ENCODE measurements at regions not wholly inside any gene's neighbourhood (a gene's known extent, or its start where the extent isn't known, plus 50 kb on each side); places are given as distances from the start of the nearest gene placed in this dataset.

DNA sequence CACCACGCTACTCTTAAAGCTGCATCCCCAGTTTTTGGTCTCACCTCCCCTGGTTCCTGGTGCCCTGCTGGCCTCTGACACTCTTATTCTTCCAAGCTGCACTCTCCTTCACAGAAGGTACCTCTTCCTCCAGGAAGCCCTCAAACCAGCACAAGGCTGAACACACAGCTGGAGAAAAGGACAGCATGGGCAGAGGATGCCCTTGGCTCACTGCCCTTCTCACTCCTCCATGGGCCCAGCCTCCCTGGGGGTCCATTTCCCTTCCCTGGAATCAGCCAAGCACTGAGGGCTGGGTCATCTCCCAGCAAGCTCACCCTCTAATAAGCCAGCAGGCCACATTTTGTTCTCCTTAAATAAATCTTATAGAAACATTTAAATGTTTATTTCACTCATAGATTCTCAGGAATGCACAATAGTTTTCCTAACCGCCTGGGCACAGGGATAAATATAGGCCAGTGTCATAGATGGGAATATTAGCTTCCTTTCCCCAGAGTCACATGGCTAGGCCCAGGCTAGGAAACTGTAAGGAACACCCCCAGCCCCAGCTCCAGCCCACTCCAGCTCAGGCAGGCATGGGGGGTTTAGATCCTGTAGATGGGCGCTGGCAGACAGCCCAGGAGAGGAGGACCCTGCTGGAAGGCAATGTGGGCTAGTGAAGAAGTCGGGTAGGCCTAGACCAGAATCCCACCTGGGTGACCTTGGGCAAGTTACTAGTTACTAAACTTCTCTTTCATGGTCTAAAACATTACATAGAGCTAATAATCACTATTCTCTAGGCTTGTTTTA is 51.5 kb downstream of the IRAG1 start:
- Histone ChIP-seq H3K27me3 (no peaks in the 10 kb centered on the region), H3K36me3 (no peaks in the 10 kb centered on the region), H3K4me1 (no peaks in the 10 kb centered on the region), H3K27ac (no peak overlapping the region), H3K9me3 (no peaks in the 10 kb centered on the region), H3K4me3 (replicated peaks in 1 of 3) (no peak overlapping the region)
- DNase-seq, result no peak
- intact Hi-C loops (cut with DNase I), result no loop called here
- WGBS, 2 donors, result 82 to 85% methylated on average over 4 of the region's 4 CpGs
- TF ChIP-seq, protein P1, sequence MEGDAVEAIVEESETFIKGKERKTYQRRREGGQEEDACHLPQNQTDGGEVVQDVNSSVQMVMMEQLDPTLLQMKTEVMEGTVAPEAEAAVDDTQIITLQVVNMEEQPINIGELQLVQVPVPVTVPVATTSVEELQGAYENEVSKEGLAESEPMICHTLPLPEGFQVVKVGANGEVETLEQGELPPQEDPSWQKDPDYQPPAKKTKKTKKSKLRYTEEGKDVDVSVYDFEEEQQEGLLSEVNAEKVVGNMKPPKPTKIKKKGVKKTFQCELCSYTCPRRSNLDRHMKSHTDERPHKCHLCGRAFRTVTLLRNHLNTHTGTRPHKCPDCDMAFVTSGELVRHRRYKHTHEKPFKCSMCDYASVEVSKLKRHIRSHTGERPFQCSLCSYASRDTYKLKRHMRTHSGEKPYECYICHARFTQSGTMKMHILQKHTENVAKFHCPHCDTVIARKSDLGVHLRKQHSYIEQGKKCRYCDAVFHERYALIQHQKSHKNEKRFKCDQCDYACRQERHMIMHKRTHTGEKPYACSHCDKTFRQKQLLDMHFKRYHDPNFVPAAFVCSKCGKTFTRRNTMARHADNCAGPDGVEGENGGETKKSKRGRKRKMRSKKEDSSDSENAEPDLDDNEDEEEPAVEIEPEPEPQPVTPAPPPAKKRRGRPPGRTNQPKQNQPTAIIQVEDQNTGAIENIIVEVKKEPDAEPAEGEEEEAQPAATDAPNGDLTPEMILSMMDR (IDR thresholded peaks at IDR 0.05), result no peak
- no peak for TF ChIP-seq POLR2A (IDR thresholded peaks at IDR 0.05)

DNA sequence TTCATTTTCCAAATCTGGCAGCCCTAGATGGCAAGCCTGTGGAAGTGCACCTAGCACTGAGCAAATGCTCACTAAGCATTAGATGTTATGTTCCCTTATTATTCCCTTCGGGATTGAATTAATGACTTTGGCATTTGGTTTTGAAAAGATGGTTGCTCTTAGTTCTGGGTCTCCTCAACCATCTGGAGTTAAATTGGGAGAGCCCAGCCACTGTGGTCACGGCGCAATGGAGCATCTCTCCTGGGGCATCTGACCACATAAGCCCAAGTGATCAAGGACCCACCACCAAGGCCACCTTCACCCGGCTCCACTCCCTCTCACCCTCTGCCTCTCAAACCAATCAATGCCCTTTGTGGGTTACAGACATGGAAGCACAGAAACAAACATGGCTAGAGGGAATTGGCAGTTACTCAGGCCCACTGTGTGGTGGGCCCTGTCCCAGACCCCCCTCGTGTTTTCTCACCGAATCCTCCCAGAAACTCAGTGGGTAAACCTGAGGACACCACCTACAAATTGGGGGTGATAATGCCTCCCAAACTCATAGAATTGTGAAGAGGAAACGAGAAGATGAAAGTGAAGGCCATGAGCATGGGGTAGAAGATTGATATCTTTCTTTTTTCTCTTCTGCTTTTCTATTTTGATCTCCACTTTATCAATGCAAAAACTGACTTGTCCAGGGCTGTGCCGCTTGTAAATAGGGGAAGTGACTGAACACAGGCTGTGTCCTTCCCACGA is 52.2 kb downstream of the IRAG1 start:
- Histone ChIP-seq H3K27me3 (no peaks in the 10 kb centered on the region), H3K4me3 (replicated peaks in 1 of 3) (no peak overlapping the region), H3K27ac (no peak overlapping the region), H3K4me1 (no peaks in the 10 kb centered on the region), H3K9me3 (no peaks in the 10 kb centered on the region), H3K36me3 (no peaks in the 10 kb centered on the region)
- TF ChIP-seq, protein P1 (IDR thresholded peaks at IDR 0.05), result no peak
- TF ChIP-seq POLR2A (IDR thresholded peaks at IDR 0.05), result no peak
- intact Hi-C loops (cut with DNase I), result no loop called here
- no peak for DNase-seq
- 87 to 91% methylated on average over 9 of the region's 9 CpGs for WGBS, 2 donors

DNA sequence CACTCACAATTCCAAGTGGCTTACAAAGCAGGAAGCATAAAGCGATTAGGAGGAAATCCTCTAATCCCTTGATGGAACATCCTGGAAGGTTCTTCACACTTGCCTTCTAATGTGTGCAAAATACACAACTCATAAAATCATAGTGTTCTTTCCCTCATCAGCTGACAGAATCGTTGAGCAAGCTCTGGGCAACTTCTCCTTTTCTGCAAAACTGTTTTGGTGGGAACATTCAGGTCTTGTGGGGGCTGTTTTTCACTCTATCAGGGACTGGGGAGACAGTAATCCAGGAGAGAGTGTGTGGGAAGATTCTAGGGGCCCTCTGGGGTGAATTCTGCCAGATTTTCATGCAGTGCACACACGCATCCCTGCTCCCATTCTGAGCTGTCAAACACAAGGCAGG is 53.2 kb downstream of the IRAG1 start:
- Histone ChIP-seq H3K27me3 (no peaks in the 10 kb centered on the region), H3K27ac (no peak overlapping the region), H3K4me3 (replicated peaks in 1 of 3) (no peak overlapping the region), H3K4me1 (no peaks in the 10 kb centered on the region), H3K36me3 (no peaks in the 10 kb centered on the region), H3K9me3 (no peaks in the 10 kb centered on the region)
- WGBS, 2 donors, result 63 to 77% methylated on average over 3 of the region's 3 CpGs
- no peak for DNase-seq
- intact Hi-C loops (cut with DNase I), result no loop called here
- no peak for TF ChIP-seq POLR2A (IDR thresholded peaks at IDR 0.05)
- TF ChIP-seq, protein P1 (IDR thresholded peaks at IDR 0.05), result no peak

DNA sequence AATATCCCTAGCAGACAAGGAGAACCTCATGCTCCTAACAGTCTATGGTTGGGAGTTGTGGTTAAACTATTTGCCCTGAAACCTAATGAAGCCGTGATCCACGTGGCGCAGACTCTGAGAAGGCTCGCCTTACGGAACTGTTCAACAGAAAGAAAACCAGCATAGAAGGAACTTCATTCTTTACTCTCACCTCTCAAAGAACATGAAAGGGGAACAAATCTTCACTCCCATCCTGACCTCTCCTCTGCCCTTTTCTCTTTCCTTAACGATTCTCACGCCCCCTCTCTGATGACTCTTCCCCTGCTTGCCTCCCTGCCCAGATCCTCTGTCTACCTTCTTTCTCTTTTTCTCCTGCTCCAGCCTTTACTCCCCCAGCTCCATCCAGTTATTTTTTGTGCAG is 54.2 kb downstream of the IRAG1 start:
- H3K36me3 ChIP-seq, result no peaks in the 10 kb centered on the region
- H3K27me3 ChIP-seq, result no peaks in the 10 kb centered on the region
- no peak for DNase-seq
- H3K9me3 ChIP-seq, result no peaks in the 10 kb centered on the region
- intact Hi-C loops (cut with DNase I), result loop anchor here (10.0 kb wide), 1 partner anchor 55 kb away; the partner anchor contains the start of gene IRAG1
- WGBS, 2 donors, result 81 to 87% methylated on average over 7 of the region's 7 CpGs
- no peak overlapping the region for H3K27ac ChIP-seq
- TF ChIP-seq POLR2A (IDR thresholded peaks at IDR 0.05), result no peak
- TF ChIP-seq, protein P1 (IDR thresholded peaks at IDR 0.05), result no peak
- H3K4me3 ChIP-seq (replicated peaks in 1 of 3), result no peak overlapping the region
- no peaks in the 10 kb centered on the region for H3K4me1 ChIP-seq

Data from thyroid gland (tissue), 4 donors.